ENCODE measurements at regions not wholly inside any gene's neighbourhood (a gene's known extent, or its start where the extent isn't known, plus 50 kb on each side); places are given as distances from the start of the nearest gene placed in this dataset.

DNA sequence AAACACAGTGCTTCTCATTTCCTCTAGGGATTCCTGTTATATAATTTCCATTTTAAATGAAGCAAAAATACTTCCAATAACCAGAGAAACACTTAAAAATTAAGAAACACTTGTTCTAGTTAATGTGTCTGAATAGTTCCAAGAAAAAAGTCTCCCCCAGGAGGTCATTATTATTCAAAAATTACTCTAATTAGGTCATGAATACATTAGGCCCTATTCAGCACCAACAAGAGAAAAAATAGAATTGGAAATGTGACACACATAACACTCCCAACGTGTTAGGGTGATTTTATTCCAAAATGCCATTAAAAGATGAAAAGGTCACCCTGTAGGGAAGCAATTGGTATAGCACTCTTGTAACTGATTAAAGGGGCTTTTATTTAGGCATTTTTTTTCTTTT, 382.1 kb downstream of the TUSC7 start:
- DNase-seq = no peak

DNA sequence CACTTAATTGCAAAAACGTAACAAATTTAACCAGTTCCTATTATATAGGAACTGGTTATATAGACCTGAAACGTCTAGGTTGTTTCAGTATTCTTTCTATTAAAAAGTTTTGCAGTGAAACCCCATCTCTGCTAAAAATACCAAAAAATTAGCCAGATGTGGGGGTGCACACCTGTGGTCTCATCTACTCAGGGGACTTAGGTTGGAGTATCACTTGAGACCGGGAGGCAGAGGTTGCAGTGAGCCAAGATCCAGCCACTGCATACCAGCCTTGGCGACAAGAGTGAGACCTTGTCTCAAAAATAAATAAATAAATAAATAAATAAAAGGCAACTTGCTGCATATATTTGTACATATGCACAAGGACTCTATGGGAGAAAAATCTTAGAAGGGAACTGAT, 387.0 kb downstream of the TUSC7 start:
- DNase-seq = no peak

DNA sequence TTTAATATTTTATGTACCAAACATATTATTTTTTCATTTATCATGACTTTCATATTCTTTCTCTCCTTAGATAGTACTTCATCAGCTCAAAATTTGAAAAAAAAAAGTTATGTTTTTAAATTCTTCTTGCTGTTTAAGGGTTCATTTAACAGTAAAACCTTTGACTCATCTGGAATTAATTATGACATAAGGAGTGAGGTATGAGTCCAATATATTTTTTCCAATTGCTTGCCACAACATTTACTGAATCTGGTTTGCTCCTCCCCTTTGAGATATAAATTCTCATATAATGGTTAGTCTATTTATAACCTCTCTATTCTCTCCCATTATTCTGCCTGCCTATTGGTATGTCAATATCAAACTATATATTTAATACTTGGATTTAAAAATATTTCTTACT, 387.8 kb downstream of the TUSC7 start:
- no peak for DNase-seq

DNA sequence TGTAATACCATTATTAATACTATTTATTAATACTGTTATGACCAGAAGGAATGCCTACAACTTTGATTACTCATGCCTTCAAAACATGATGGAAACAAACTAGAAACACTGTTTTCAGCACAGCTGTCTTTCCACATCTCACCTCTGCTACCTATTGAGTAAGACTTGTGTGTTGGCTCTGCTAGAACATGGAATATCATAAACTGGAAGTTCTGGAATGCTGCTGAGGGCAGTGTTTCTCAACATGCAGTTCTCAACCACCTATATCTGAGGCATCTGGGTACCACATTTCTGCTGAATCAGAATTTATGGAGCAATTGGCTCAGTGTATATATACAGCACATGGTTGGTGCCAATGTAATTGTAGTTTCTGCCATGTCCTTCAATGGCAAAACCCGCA, 392.1 kb downstream of the TUSC7 start:
- no peak for DNase-seq

DNA sequence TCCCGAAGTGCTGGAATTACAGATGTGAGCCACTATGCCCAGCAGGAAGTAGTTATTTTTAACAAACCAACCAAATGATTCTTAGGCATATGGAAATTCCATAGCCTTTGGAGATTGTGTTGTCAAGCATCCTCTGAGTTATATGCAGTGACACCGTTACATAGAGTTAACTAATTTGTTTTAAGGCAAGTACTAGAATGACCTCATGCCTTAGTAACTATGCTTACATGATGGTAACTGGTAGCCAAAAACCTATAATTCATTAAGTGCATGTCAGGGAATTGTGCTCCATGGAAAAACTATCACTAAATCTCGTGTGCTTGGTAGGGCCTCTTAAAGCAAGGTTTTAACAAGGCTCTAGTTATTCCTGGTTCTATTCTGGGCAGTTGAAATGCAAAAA, 392.8 kb downstream of the TUSC7 start:
- no peak for DNase-seq

DNA sequence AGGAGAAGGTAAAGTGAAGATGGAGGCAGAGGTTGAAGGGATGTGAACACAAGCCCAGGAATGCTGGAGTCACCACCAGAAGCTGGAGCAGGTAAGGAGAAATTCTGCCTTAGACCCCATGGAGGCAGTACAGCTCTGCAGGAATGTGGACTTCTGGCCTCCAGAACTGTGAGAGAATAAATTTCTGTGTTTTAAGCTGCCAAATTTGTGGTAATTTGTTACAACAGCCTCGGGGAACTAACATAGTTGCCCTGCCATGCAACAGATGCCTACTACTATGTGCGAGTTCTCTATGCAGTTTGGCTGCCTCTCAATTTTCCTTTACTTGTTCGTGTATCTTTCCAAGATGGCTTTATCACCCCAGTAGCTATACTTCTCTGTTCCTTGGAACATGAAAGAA, 394.1 kb downstream of the TUSC7 start:
- no peak for DNase-seq

DNA sequence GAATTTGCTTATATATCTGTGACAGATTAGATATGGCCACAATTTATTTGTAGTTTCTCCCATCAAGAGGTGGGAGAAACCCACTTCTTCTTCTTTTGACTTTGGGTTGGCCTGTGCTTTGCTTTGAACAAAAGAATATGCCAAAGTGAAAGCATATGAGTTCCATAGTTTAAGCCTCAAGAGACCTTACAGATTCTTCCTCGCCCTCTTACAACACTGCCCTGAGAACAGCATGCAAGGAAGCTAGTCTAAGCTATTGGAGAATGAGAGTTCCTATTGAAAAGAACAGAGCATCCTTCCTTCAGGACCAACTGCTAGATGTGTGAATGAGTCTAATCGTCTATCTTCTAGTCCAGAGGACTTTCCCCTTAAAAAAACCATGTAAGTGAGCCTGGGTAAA, 394.8 kb downstream of the TUSC7 start:
- no peak for DNase-seq

DNA sequence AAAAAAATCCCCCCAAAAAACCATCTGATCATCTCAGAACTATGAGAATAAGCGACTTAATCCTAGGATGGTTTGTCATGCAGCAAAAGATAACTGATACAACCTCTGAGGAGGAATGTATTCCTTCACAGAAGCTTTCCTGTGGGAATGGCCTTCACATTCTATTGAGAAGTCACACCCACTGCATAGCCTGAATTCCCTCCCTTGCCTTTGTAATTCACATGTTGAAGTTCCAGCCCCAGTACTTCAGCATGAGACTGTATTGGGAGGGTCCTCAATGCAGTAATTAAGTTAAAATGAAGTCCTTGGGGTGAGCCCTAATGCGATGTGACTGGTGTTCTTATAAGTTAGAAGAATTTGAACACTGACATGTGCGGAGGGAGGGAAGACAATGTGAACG, 395.2 kb downstream of the TUSC7 start:
- DNase-seq = no peak

DNA sequence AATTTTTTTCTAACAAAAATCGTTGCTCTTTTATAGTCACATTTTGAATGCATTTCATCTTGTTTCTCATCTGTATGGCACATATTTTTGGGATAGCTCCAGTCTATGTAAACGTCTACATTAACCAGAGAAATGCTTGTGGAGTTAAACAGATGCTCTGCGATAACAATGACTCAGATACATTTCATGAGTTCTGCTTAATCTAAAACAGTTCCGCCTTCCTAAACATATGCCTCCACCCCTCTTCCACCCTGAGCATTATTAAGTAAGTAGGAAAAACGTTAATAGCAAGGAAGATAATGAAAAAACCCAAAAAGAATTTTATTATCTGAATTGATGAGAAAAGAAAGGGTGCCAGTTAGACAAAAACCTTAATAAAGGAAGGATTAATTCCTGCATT, 396.1 kb downstream of the TUSC7 start:
- no peak for DNase-seq

DNA sequence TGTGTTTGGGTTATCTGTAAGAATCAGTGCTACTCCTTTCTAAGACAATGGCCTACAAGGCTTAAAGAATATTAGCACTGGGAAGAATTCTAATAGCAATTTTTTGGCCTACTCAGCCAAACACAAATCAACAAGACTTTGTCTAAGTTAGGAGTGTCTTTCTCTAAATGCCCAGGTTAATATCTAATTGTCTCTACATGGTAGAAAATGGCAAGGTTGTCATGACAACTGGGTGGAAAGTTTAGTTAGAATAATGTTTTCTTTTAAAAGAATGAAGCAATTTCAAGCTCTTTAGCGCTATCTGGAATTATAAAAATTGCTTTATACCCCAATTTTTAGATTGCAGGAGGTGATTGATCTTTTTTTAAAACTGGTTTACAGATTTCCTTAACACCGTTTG, 396.8 kb downstream of the TUSC7 start:
- no peak for DNase-seq

DNA sequence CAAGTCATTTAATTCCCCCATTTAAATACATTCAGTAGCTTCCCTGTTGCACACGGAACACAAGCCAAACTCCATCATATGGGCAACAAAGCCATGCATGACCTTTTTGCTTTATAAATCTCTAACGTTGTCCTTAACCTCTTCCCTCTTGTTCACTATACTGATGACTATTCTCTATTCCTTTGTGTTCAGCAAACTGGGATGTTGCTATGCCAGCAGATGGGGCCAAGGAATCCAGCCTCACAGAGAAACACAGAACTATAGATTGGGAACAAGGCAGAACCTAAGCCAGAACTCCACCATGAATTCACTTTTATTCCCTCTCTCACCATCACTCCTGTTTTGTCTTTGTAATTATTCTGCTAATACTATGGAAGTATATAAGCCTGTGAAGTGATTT, 398.4 kb downstream of the TUSC7 start:
- DNase-seq = no peak

DNA sequence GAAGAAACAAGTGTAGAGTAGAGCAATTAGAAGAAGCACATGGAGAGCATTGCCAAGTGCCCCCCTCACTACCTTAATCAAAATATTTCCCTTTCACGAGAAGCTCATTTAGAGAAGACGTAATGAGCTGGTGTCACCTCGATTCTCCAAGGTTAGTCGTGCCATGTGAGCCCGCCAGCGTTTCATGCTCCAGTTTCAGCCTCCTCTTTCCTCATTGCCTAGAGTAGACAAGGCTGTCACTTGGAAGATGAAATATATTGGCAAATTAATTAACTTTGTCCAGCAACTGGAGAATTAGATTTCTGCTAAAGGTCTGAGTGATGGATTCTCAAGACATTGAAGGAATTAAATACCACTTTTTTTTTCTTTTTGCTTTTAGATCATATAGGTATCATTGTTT, 399.6 kb downstream of the TUSC7 start:
- DNase-seq = no peak

DNA sequence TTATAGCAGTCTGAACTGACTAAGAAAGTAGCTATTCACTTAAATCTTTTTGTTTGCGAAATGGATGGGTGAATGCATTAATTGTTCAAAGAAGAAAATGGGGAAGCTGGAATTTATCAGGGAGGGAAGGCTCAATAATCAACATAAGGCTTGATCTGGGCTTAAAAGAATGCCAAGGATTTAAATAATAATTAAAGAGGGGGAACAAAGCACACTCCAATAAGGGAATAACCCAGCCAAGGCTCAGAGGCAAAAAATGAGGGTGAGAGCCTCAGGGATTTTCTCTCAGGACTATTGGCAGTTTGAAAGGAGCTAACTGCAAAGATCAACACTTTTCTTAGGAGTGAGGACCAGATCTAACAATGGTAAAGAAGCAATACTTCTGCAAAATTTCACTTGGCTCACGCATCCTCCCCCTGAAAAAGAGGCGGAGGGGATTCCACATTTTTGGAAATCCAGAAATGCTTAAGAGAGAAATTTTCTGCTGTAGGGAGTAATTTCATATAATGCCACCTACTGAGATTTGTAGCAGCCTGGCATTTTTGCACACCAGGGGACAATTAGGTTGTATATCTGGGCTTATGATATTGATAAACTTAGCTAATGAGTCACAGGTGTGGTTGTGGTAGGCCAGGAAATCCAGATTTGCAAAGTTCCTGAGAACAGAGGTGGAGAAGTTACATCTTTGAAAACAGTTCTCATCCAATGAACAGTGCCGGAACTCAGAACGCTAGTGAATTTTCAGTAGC, 405.1 kb downstream of the TUSC7 start:
- DNase-seq = no peak

DNA sequence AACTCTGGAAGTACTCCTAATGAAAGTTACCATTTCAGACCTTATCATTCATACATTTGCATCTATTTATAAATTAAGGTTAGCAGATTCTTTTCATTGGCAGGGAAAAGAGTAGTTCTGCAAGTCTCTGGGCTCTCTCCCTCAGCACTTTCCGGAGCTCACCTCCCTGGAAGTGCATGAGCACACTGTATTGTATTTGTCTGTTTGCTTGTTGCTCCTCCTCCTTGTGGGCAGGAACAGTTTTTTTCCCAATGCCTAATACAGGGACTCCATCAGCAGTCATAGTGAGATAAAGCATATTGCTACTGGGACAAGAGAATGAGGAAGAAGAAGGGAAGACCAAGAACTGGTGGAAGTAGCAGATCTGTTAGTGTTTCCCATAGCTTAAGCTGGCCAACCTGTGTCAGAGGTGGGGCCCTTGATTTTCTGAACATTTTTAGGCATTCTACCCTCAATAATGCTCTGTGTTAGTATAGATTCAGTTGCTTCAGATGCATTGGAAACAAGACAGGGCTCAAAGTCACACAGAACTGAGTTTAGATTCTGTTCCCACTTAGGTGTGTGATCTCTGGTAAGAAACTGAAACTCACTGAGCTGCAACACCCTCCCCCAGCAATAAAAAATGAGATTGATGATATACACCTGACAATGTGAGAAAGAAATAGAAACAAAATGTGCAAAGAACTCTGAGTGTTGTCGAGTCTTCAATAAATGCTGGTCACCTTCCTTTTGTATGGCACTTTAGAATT, 407.8 kb downstream of the TUSC7 start:
- DNase-seq = no peak

DNA sequence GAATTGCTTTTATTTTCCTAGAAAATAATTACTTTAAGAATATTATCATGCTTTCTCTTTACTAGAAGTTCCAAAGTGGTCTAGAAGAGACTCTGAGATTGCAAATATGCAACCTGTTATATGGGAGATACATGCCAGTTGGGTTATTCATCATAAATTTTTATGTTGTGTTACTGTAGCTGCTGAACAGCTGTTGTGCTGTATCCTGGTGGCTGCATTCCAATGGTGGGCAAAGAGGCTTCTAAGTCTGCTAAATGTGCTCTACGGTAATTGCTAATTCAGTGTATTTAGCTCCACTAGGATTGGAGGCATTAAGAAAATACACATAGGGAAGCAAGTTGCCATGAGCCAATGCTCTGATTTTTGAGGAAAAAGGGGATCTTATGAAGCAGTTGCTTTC, 409.0 kb downstream of the TUSC7 start:
- DNase-seq = no peak

DNA sequence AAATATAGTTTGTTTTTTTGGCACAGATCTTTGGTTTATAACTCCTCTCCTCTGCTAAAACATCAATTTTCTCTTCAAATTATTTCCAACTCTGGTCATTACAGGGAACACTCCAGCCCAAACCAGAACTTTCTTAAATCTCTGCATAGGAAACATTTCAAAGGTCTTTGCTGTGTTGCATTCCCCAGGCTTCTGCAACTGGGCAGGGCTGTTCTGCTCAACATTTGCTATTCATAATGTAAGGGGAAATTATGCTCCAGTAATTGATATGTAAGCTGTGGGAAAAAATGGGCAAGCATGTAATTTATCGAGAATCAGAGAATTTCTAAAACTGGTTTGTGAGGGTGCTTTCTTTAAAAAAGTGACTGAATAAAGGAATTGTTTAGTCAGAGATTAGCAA, 410.4 kb downstream of the TUSC7 start:
- DNase-seq = no peak

DNA sequence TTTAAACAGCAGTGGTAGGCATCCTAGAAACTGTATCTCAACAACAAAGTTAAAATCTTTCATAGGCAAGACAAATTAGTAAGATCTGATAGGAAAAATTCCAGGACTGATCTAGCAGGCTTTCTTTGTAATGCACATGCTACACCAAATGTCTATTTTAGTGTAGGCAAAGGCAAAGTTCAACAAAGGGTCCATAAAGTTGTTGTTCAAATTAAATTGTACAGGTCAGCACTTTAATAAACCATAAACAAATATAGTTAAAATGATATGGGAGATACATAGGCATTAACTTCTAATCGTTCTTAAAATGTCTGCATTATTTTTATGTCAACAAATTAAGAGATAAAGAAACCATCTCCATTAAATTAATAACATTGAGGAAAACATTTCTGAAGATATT, 413.0 kb downstream of the TUSC7 start:
- DNase-seq = no peak

DNA sequence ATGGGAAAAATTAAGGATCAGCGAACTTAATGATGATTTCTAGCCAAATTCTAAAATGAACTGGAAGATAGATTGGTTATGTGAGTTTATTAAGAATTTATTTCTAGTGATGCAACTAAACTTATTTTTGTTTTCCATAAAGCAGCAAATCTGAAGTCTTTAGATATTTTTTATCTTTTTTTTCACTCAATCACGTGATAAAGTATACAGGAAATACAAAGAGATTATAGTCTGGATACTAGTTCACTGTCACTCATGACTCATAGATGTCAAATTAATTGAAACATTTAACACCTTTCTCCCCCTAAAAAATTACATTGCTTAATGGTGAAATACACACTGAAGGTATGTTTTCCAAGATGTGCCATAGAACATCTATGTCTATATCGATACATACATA, 416.9 kb downstream of the TUSC7 start:
- no peak for DNase-seq

DNA sequence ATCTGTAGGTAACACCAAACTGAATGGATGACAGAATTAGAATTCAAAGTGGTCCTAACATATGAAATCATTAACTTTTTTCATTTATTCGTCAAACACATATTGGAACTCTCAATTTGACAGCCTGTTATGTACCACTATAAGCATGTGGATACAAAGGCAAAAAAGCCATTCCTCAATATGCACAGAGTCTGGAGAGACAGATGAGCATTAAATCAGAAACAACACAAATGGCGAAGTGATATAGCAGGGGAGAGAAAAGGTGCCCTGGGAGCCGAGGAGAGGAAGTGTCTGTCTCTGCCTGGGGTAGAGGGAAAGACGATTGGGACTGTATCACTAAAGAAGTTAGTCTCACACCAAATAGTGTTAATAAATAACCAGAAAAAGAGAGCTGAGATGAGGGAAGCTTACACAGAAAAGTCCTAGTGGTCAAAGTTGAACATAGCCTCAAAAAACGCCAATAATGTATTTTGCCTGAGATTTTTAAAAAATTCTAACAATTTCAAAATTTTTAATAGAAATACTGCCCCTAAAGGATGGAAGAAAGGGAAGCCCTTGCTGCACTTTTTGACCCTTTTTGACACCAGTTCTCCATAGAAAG, 417.5 kb downstream of the TUSC7 start:
- no peak for DNase-seq

DNA sequence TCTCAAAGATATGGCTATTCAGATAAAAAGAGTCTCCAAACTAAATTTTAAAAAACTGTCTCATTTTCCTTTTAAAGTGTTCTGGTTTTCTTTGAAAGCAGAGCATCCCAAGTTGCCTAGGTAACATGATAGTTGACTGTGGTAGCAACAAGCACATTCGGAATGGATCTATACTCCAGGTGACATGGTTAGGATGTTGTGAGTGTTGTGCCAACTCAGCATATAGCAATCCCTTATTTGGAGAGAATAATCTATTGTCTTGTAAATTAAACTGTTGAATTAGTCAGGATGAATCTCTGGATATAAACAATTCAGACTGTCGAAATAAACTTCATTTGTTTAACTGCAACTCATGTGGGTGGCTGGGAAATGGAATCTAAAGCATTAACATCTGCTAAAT, 418.6 kb downstream of the TUSC7 start:
- no peak for DNase-seq

DNA sequence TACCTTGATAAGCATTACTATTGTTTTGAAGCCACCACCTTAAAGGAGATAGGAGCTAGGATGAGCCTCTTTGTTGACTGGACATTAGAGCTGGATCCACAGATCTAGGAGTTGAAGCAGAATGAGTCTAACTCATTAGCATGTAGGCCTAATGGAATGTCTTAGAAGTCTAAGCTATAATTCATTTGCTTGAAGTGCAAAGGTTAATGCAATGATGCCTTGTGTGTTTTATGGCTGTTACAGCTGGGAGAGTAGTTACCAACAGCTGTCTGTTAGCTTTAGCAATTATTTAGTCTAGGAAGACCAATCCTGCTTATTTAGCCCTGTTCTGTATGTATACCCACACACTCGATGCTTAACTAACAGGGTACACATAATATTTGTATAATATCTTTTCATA, 419.3 kb downstream of the TUSC7 start:
- no peak for DNase-seq

DNA sequence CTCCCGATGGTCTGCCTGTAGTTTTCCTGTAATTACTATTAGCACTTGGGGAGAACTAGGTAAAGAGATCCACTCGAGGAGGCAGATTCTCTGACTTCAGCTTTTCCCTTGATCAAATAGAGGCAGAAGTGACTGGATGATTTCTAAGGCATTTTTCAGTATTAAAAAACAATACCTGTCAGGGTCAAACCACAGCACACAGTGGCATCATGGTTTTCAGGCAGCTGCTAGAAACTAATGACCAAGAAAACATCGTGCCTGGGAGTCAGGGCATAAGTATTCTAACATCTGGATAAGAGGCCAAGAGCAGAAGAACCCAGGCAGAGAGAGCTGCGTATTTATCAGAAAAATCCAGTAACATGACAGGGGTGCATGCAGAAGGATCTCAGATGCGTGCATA, 419.9 kb downstream of the TUSC7 start:
- DNase-seq = no peak

DNA sequence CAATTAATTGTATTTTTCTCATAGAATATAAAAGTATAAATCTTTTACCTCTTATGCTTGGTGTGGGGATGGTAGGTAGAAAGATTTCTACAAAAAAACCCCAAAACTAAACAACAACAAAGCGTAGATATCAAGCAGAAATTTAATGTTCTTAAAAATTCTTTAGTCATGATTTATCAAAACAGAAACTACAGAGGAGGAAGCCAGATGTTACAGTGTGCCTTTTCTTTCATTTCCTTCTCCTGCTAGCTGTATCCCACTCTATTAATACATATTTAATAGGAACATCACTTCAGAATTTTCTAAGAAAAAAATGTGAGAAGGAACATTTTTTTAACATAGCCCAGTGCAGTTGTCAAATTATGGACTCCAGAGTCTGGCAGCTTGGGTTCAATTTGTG, 420.6 kb downstream of the TUSC7 start:
- peak; percentile 32 for DNase-seq

DNA sequence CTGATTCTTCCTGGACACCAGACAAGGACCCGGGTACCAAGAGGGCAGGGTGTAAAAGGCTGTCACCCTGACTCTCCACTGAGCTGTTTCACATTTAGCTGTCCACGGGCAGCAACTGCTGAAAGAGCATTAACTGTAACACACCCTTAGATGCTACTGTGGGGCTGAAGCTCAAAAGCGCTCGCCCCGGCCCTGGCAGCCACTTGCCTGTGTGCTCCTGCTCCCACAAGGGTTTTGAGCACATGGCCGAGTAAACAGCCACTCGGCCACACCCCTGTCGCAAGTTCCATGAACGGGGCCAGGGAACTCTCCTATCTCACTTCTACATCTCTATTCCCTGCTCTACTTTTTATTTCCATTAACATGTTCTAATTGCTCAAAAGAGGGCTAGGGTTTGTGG, 421.7 kb downstream of the TUSC7 start:
- DNase-seq = no peak

DNA sequence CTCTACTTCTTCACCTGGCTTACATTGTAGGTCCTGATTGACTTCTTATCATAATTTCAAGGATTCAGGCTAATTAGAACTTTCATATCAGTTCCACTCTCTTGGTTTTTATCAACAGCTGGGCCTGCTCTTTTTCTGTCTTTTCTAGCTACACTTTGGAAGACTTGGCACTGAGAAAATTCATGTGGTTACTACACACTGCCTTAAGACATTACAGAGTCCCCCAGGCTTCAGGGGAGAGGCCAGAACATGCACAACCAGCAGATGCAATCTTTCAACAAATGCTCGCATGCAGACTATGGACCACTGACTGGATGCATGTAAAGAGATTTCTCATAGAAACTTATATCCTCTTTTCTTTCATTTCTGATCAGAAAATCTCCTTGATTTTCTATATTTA, 423.5 kb downstream of the TUSC7 start:
- no peak for DNase-seq

Measured in inflammatory macrophage treated with lipopolysaccharide for 4 hours (primary cell).